Tibial nerve (tissue), 4 donors: ENCODE measurements at regions not wholly inside any gene's neighbourhood (a gene's known extent, or its start where the extent isn't known, plus 50 kb on each side); places are given as distances from the start of the nearest gene placed in this dataset.
"Not testable (repeated sequence)": the region's sequence is repeated elsewhere in the genome, so short reads cannot be mapped to it uniquely, and the experiment has no call there.

ENCODE experiments used
- DNase-seq, 2 donors: peaks; one replicate each; pipeline ENCODE4 v3.0.0-alpha.2; 2019; ENCODE audit warnings: low spot score in 2 of 2
- H3K27ac ChIP-seq, 4 donors: fragments of 200-600 bp; sonication (generic) in 3 of 4; one replicate each; pipeline ENCODE4 v1.5.1; 2017 to 2019; ENCODE audit warnings: mild to moderate bottlenecking in 1 of 4
- H3K27me3 ChIP-seq, 2 donors: fragments of 200-600 bp; sonication (generic) in 1 of 2; one replicate each; pipeline versions ENCODE4 v1.5.1 to v1.6.0; 2017 to 2019
- H3K36me3 ChIP-seq, 3 donors: fragments of 200-600 bp; sonication (generic); one replicate each; pipeline ENCODE4 v1.5.1; 2018 to 2019
- H3K4me1 ChIP-seq, 4 donors: fragments of 200-600 bp; sonication (generic) in 3 of 4; one replicate each; pipeline ENCODE4 v1.5.1; 2017 to 2019
- H3K4me3 ChIP-seq, 4 donors: fragments of 200-600 bp; sonication (generic) in 3 of 4; one replicate each; pipeline ENCODE4 v1.5.1; 2017 to 2019; ENCODE audit warnings: mild to moderate bottlenecking in 1 of 4, moderate library complexity in 1 of 4
- H3K9me3 ChIP-seq, 4 donors: fragments of 200-600 bp; sonication (generic) in 3 of 4; one replicate each; pipeline ENCODE4 v1.5.1; 2017 to 2019
- EP300 ChIP-seq, 2 donors: sonication (generic); formaldehyde crosslinking; IDR thresholded peaks; one replicate each; pipeline ENCODE4 v1.6.1; 2017; ENCODE audit warnings: antibody characterized with exemption in 2 of 2, mild to moderate bottlenecking in 1 of 2
- POLR2A ChIP-seq, 2 donors: fragments of 450-650 bp; IDR thresholded peaks; one replicate each; pipeline ENCODE4 v1.6.1; 2017; ENCODE audit warnings: antibody characterized with exemption in 2 of 2, mild to moderate bottlenecking in 2 of 2, moderate library complexity in 2 of 2
- WGBS, 2 donors: methylation state at CpG; one replicate each; pipeline ENCODE4 v1.1.5; 2018; 5-methylcytosine and 5-hydroxymethylcytosine counted together
- TF ChIP-seq, protein P1 (sequence below), 5 experiments: fragments of 200-600 bp in 3 of 5; fragments of 450-650 bp in 2 of 5; sonication (generic) in 3 of 5; IDR thresholded peaks; one replicate each; pipeline ENCODE4 v1.5.1; 2016 to 2019; ENCODE audit warnings: antibody characterized with exemption in 5 of 5, mild to moderate bottlenecking in 3 of 5, moderate library complexity in 2 of 5

- TF ChIP-seq EP300 (IDR thresholded peaks at IDR 0.05) (no peak), POLR2A (IDR thresholded peaks at IDR 0.05) (no peak)
- TF ChIP-seq, protein P1, sequence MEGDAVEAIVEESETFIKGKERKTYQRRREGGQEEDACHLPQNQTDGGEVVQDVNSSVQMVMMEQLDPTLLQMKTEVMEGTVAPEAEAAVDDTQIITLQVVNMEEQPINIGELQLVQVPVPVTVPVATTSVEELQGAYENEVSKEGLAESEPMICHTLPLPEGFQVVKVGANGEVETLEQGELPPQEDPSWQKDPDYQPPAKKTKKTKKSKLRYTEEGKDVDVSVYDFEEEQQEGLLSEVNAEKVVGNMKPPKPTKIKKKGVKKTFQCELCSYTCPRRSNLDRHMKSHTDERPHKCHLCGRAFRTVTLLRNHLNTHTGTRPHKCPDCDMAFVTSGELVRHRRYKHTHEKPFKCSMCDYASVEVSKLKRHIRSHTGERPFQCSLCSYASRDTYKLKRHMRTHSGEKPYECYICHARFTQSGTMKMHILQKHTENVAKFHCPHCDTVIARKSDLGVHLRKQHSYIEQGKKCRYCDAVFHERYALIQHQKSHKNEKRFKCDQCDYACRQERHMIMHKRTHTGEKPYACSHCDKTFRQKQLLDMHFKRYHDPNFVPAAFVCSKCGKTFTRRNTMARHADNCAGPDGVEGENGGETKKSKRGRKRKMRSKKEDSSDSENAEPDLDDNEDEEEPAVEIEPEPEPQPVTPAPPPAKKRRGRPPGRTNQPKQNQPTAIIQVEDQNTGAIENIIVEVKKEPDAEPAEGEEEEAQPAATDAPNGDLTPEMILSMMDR (IDR thresholded peaks at IDR 0.05), result no peak
- Histone ChIP-seq H3K4me3 (no peak overlapping the region), H3K36me3 (no peaks in the 10 kb centered on the region), H3K27ac (no peak overlapping the region), H3K9me3 (peaks cover 0 to 7% (median 0%) of the 10 kb centered on the region in 4 donors), H3K27me3 (no peaks in the 10 kb centered on the region), H3K4me1 (no peaks in the 10 kb centered on the region)
- no peak for DNase-seq
- 66 to 88% methylated on average over 6 of the region's 6 CpGs for WGBS, 2 donors
These were observed 77.5 kb upstream of the PLD5 start for GRCh38 chr1:242602001-242602400.

DNA sequence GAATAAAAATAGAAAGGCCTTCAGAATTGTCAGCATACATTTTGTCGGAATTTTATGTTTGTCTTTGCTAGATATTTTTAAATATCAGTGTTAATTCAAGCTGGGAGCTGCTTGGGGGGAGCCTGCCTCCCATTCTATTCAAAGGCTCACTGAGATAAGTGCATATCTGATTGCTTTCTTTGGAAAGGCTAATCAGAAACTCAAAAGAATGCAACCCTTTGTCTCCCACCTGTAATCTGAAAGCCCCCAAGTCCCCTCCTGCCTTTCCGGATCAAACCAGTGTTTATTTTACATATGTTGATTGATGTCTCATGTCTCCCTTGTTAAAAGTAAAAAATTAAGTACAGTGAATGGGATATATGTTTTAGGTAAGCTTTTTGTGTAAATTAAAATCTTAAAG, 69.3 kb upstream of the PLD5 start:
- not testable (repeated sequence) for H3K4me3 ChIP-seq, H3K27me3 ChIP-seq, H3K27ac ChIP-seq, H3K36me3 ChIP-seq, H3K4me1 ChIP-seq, DNase-seq
- H3K9me3 ChIP-seq, result peaks cover 0 to 28% (median 5%) of the 10 kb centered on the region in 4 donors
- WGBS, 2 donors, result 40 to 60% methylated on average over 2 of the region's 2 CpGs

DNA sequence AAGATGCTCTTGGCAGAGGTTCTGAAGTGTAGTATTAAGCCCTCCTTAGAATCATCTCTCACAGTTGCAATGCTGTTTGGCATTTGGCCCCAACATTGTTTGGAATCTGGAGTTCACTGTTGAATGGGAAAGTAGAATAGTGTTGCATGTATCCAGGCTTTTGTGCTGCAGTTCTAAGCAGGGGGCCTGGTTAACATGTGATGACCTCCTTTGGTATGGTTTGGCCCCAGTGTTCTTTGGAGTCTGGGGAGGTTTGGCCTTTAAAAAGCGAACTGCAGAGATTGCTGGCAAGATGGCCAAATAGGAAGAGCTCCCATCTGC, 61.8 kb upstream of the PLD5 start:
- DNase-seq, result no peak
- TF ChIP-seq, protein P1 (IDR thresholded peaks at IDR 0.05), result no peak
- no peak for TF ChIP-seq EP300 (IDR thresholded peaks at IDR 0.05)
- TF ChIP-seq POLR2A (IDR thresholded peaks at IDR 0.05), result no peak
- 56 to 71% methylated on average over 1 of the region's 1 CpG for WGBS, 2 donors
- Histone ChIP-seq H3K4me1 (no peaks in the 10 kb centered on the region), H3K9me3 (peaks cover 0 to 3% (median 0%) of the 10 kb centered on the region in 4 donors), H3K27ac (no peak overlapping the region), H3K36me3 (no peaks in the 10 kb centered on the region), H3K4me3 (no peak overlapping the region), H3K27me3 (no peaks in the 10 kb centered on the region)

DNA sequence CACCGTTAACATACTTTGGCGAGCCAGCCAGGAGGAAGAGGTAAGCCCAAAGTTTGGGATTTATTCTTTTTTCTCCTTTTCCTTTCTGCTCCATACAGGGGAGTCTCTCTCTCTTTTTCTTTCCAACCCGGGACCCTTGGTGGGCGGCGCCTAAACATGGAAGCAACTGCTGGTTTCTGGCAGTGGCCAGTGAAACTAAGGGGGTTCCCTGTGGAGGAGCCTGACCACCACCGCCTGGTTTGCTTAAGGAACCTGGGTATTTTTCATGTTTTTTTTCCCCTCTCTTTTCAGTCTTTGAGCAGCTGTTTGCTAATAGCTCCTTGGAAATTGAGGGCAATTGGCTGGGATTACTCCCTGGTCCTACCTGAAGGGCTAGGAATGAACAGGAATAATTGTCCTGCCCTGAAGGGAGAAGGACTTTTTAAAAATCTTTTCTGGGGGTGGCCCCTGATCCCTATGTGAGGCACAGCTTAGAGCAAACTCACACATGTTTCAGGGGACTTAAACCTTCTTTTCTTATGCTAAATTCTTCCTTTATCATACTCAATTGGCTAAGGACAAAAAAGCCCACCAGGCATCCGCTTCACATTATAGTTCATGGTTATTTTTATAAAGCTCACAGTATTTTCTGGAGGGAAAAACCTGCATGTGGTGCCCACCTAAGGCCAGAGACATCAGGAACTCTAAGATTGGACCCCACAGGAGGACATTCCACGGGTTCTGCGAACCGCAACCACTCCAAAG, 61.3 kb upstream of the PLD5 start:
- TF ChIP-seq, protein P1 (IDR thresholded peaks at IDR 0.05), result no peak
- no peak for TF ChIP-seq EP300 (IDR thresholded peaks at IDR 0.05)
- no peak for TF ChIP-seq POLR2A (IDR thresholded peaks at IDR 0.05)
- Histone ChIP-seq H3K9me3 (peaks cover 0 to 3% (median 0%) of the 10 kb centered on the region in 4 donors), H3K27ac (no peak overlapping the region), H3K4me3 (no peak overlapping the region), H3K36me3 (no peaks in the 10 kb centered on the region), H3K27me3 (no peaks in the 10 kb centered on the region), H3K4me1 (no peaks in the 10 kb centered on the region)
- WGBS, 2 donors, result 83 to 87% methylated on average over 10 of the region's 10 CpGs
- no peak for DNase-seq

DNA sequence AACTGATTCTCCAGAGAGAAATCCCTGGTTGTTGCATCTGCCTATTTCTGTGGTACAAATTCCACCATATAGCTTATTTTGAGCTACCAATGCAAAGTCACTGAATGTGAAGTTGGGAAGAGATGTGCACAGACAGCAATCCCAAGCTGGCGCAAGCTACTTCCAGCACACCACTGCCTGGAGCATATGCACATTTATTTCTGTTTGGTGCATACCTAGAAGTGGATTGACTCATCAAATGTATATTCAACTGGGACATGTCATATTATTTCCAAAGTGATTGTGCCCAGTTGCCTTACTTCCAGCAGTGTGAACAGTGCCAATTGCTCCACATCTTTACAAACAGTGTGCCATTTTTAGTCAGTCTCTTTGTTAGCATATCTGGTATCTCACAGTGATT, 58.2 kb upstream of the PLD5 start:
- no peaks in the 10 kb centered on the region for H3K9me3 ChIP-seq
- WGBS, 2 donors, result 100% methylated on average over 1 of the region's 1 CpG

More for the DNA sequence above, 58.2 kb upstream of the PLD5 start:
- Histone ChIP-seq H3K4me3 (no peak overlapping the region), H3K4me1 (no peaks in the 10 kb centered on the region), H3K27me3 (no peaks in the 10 kb centered on the region), H3K36me3 (no peaks in the 10 kb centered on the region), H3K27ac (no peak overlapping the region)
- no peak for DNase-seq
- TF ChIP-seq EP300 (IDR thresholded peaks at IDR 0.05) (no peak), POLR2A (IDR thresholded peaks at IDR 0.05) (no peak)
- TF ChIP-seq, protein P1 (IDR thresholded peaks at IDR 0.05), result no peak
